ENCODE measurements at regions not wholly inside any gene's neighbourhood (a gene's known extent, or its start where the extent isn't known, plus 50 kb on each side); places are given as distances from the start of the nearest gene placed in this dataset.

DNA sequence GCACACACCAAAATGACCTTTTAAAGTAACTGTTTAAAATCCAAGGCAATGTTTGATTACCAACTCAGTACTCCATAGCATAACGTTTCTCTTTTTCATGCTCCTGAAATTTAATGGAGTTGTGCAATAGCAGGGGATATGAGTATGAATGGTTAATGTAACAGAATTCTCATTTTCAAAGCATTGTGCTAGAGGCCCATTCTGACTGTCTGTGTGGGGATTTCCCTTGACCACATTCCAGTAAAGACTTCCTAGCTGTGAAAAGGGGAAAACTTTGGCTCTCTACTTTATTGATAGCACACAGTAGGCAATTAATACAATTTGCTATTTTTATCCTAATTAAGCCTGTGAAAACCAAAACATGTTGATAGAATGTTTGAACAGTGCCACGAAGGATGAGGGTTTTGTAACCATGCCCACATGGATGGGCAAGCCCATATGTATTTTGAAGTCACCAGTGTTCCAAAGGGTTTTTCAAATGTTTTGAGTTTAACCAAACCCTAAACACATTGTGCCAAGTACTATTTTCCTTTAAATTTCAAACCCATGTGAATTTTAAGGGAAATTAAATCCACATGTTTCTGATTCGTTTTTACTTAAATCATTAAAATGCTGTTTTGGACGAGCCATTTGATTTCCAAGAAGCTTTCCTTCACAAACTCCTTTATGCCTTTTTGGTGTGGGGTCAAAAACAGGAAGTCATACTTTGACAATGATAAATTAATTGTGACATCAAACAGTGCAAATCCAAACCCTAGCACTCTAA, 261.2 kb downstream of the SHOX2 start:
- TF ChIP-seq, protein P1, sequence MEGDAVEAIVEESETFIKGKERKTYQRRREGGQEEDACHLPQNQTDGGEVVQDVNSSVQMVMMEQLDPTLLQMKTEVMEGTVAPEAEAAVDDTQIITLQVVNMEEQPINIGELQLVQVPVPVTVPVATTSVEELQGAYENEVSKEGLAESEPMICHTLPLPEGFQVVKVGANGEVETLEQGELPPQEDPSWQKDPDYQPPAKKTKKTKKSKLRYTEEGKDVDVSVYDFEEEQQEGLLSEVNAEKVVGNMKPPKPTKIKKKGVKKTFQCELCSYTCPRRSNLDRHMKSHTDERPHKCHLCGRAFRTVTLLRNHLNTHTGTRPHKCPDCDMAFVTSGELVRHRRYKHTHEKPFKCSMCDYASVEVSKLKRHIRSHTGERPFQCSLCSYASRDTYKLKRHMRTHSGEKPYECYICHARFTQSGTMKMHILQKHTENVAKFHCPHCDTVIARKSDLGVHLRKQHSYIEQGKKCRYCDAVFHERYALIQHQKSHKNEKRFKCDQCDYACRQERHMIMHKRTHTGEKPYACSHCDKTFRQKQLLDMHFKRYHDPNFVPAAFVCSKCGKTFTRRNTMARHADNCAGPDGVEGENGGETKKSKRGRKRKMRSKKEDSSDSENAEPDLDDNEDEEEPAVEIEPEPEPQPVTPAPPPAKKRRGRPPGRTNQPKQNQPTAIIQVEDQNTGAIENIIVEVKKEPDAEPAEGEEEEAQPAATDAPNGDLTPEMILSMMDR (IDR thresholded peaks at IDR 0.05; ENCODE audit: low read depth, low read length): no peak
- DNase-seq (ENCODE audit: low read depth, low spot score): no peak
- in situ Hi-C loops (cut with HindIII; ENCODE audit: low sequenced_read_pairs): no loop called here
- H3K4me3 ChIP-seq (ENCODE audit: low read depth, low read length): no peak overlapping the region

DNA sequence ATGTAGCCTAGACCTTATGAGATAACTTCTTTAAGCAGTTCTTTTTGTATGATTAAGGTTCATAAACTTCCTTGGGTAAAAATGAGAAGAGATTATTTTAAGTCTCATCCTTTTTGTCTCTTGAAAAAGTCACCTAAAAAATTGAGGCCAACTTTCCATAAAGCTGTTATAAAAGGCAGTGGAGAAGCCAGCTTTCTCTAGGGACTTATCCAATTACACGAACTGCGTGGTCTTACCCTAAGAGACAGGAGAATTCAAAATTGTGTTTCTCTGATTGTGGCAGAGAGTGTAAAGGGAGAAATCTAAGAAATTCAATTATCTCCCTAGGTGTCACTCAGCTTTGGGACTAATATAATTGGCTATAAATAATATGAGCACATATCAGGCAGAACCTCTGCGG, 262.0 kb downstream of the SHOX2 start:
- no peak overlapping the region for H3K4me3 ChIP-seq (ENCODE audit: low read depth, low read length)
- TF ChIP-seq, protein P1 (IDR thresholded peaks at IDR 0.05; ENCODE audit: low read depth, low read length): no peak
- DNase-seq (ENCODE audit: low read depth, low spot score): no peak
- in situ Hi-C loops (cut with HindIII; ENCODE audit: low sequenced_read_pairs): no loop called here

DNA sequence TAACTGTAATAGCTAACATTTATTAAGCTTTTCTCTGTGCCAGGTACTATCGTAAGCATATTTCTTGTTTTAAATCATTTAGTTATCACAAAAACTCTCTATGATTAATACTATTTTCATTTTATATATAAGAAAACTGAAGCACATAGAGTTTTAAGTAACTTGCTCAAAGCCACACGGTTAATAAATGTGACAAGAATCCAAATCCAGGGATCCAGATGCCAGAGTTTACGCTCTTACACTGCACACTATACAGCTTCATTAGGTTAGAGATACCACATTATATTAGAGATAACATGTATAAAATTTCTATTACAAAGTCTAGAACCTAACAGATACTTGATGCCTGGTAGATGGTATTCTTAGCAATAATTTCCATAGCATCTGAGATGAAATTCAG, 265.2 kb downstream of the SHOX2 start:
- TF ChIP-seq, protein P1 (IDR thresholded peaks at IDR 0.05; ENCODE audit: low read depth, low read length): no peak
- no peak overlapping the region for H3K4me3 ChIP-seq (ENCODE audit: low read depth, low read length)
- DNase-seq (ENCODE audit: low read depth, low spot score): no peak
- in situ Hi-C loops (cut with HindIII; ENCODE audit: low sequenced_read_pairs): no loop called here

DNA sequence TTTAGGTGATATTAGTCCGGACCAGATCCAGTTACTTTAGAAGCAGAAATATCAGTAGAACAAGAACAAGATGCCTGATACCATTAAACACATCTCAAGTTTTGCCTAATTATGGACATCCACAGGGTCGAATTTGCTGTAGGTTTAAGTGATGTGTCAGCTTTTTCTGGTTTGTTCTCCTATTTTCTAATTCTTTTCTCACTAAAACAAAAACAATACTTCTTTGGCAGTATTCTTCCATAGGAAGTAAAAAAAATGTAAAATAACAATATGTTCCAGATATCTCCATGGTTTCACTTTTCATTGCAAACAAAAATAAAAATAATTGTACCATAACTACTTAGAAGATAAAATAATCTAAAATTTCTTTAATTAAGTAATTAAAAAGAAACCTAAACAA, 265.7 kb downstream of the SHOX2 start:
- no peak for DNase-seq (ENCODE audit: low read depth, low spot score)
- in situ Hi-C loops (cut with HindIII; ENCODE audit: low sequenced_read_pairs): no loop called here
- TF ChIP-seq, protein P1 (IDR thresholded peaks at IDR 0.05; ENCODE audit: low read depth, low read length): no peak
- H3K4me3 ChIP-seq (ENCODE audit: low read depth, low read length): no peak overlapping the region

DNA sequence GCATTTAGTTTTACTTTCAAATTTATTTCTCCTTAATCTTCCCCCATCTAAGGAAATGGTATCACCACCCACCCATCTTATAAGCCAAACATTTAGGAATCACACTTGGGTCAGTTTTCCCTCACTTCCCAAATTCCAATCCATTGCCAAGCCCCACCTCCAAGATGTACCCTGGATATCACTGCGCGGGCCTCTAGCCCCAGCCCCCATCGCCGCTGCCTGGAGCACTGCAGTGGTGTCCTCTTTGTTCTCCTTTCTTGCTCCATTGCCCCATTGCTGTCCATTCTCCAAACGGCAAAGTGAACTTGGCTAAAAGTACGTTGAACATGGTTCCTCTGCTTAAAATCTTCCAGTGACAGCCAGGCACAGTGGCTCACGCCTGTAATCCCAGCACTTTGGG, 267.8 kb downstream of the SHOX2 start:
- TF ChIP-seq, protein P1 (IDR thresholded peaks at IDR 0.05; ENCODE audit: low read depth, low read length): no peak
- in situ Hi-C loops (cut with HindIII; ENCODE audit: low sequenced_read_pairs): no loop called here
- DNase-seq (ENCODE audit: low read depth, low spot score): no peak
- H3K4me3 ChIP-seq (ENCODE audit: low read depth, low read length): no peak overlapping the region

DNA sequence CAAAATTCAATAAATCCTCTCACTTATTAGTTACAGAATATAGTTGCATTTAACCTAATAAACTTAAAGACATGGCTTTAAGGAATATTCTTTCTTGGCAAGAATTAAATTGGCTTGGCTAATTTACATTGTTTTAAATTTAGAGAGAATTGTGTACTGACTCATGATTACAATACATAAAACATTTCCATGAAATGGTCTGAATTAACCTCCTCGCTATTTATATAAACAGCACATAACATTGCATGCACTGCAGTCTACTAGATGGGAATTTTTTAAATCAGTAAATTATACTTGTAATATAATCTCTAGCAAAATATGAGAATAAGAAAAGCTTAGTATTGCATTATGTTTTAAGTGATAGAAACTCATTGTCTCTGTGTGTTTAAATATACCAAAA, 268.9 kb downstream of the SHOX2 start:
- in situ Hi-C loops (cut with HindIII; ENCODE audit: low sequenced_read_pairs): no loop called here
- H3K4me3 ChIP-seq (ENCODE audit: low read depth, low read length): no peak overlapping the region
- TF ChIP-seq, protein P1 (IDR thresholded peaks at IDR 0.05; ENCODE audit: low read depth, low read length): no peak
- DNase-seq (ENCODE audit: low read depth, low spot score): no peak
